ENCODE measurements at regions not wholly inside any gene's neighbourhood (a gene's known extent, or its start where the extent isn't known, plus 50 kb on each side); places are given as distances from the start of the nearest gene placed in this dataset.

GRCh38 chr3:72429589-72430353, 418.5 kb downstream of the SHQ1 start:
- no peaks in the 10 kb centered on the region for H3K9me3 ChIP-seq (replicated peaks in 1 of 2; ENCODE audit: control insufficient read depth in 1 of 2, insufficient read depth in 1 of 2, low read length in 2 of 2)
- peaks cover 98% of the 10 kb centered on the region for H3K79me2 ChIP-seq (ENCODE audit: insufficient read depth, low read length)
- Mint-ChIP-seq H3K27ac (peak overlapping the region in 5 of 7 donors; percentile 28 to 69 (median 48)), H3K9me3 (no peaks in the 10 kb centered on the region), H3K27me3 (ENCODE audit: low read depth in 3 of 3) (peaks cover 0 to 1% (median 0%) of the 10 kb centered on the region in 3 donors), H3K4me3 (no peak overlapping the region), H3K36me3 (peaks cover 11 to 12% of the 10 kb centered on the region in 2 donors), H3K4me1 (peaks cover 64% of the 10 kb centered on the region)
- no peak overlapping the region for H2AFZ ChIP-seq (ENCODE audit: insufficient read depth, low read depth, low read length, poor library complexity, severe bottlenecking)
- intact Hi-C loops (cut with micrococcal nuclease), result no loop called here
- peaks cover 16 to 36% of the 10 kb centered on the region in 2 donors for H3K4me1 ChIP-seq (ENCODE audit: control insufficient read depth in 1 of 2, insufficient read depth in 2 of 2, low read length in 2 of 2)
- H3K27ac ChIP-seq (ENCODE audit: low read depth in 1 of 2, low read length in 2 of 2), result peak overlapping the region in 1 of 2 donors; percentile 11
- H4K20me1 ChIP-seq (ENCODE audit: insufficient read depth, low read length), result peaks cover 97% of the 10 kb centered on the region
- H3K4me3 ChIP-seq (replicated peaks in 1 of 3; ENCODE audit: low read depth in 2 of 3, low read length in 3 of 3), result no peak overlapping the region
- no peak for DNase-seq
- no peaks in the 10 kb centered on the region for H3K27me3 ChIP-seq (ENCODE audit: control insufficient read depth in 2 of 2, insufficient read depth in 2 of 2, low read length in 2 of 2)
- H3K9ac ChIP-seq (ENCODE audit: insufficient read depth, low read length, poor library complexity, severe bottlenecking), result no peak overlapping the region
- H3K36me3 ChIP-seq (replicated peaks in 1 of 2; ENCODE audit: control insufficient read depth in 1 of 2, insufficient read depth in 2 of 2, low read length in 2 of 2), result no peaks in the 10 kb centered on the region
- no peak overlapping the region for H3K4me2 ChIP-seq (replicated peaks; ENCODE audit: extremely low read depth, low read length, poor library complexity, severe bottlenecking)
- 51% methylated on average over 3 of the region's 4 CpGs for WGBS (ENCODE audit: insufficient coverage)
- TF ChIP-seq, protein P1, sequence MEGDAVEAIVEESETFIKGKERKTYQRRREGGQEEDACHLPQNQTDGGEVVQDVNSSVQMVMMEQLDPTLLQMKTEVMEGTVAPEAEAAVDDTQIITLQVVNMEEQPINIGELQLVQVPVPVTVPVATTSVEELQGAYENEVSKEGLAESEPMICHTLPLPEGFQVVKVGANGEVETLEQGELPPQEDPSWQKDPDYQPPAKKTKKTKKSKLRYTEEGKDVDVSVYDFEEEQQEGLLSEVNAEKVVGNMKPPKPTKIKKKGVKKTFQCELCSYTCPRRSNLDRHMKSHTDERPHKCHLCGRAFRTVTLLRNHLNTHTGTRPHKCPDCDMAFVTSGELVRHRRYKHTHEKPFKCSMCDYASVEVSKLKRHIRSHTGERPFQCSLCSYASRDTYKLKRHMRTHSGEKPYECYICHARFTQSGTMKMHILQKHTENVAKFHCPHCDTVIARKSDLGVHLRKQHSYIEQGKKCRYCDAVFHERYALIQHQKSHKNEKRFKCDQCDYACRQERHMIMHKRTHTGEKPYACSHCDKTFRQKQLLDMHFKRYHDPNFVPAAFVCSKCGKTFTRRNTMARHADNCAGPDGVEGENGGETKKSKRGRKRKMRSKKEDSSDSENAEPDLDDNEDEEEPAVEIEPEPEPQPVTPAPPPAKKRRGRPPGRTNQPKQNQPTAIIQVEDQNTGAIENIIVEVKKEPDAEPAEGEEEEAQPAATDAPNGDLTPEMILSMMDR (IDR thresholded peaks at IDR 0.05), result no peak

GRCh38 chr3:72428803-72429202, 419.4 kb downstream of the SHQ1 start:
- no peaks in the 10 kb centered on the region for H3K9me3 ChIP-seq (replicated peaks in 1 of 2; ENCODE audit: control insufficient read depth in 1 of 2, insufficient read depth in 1 of 2, low read length in 2 of 2)
- H3K4me1 Mint-ChIP-seq, result peaks cover 59% of the 10 kb centered on the region
- TF ChIP-seq, protein P1 (IDR thresholded peaks at IDR 0.05), result no peak
- no peak overlapping the region for H3K4me3 ChIP-seq (replicated peaks in 1 of 3; ENCODE audit: low read depth in 2 of 3, low read length in 3 of 3)
- DNase-seq, result no peak
- no peak overlapping the region for H3K4me3 Mint-ChIP-seq
- peak overlapping the region in 1 of 7 donors; percentile 1 for H3K27ac Mint-ChIP-seq
- H3K27me3 Mint-ChIP-seq (ENCODE audit: low read depth in 3 of 3), result peaks cover 0 to 1% (median 0%) of the 10 kb centered on the region in 3 donors
- H2AFZ ChIP-seq (ENCODE audit: insufficient read depth, low read depth, low read length, poor library complexity, severe bottlenecking), result no peak overlapping the region
- H3K36me3 ChIP-seq (replicated peaks in 1 of 2; ENCODE audit: control insufficient read depth in 1 of 2, insufficient read depth in 2 of 2, low read length in 2 of 2), result no peaks in the 10 kb centered on the region
- no peak overlapping the region for H3K4me2 ChIP-seq (replicated peaks; ENCODE audit: extremely low read depth, low read length, poor library complexity, severe bottlenecking)
- peaks cover 5 to 12% of the 10 kb centered on the region in 2 donors for H3K36me3 Mint-ChIP-seq
- H3K27ac ChIP-seq (ENCODE audit: low read depth in 1 of 2, low read length in 2 of 2), result no peak overlapping the region
- no peak overlapping the region for H3K9ac ChIP-seq (ENCODE audit: insufficient read depth, low read length, poor library complexity, severe bottlenecking)
- intact Hi-C loops (cut with micrococcal nuclease), result no loop called here
- no peaks in the 10 kb centered on the region for H3K9me3 Mint-ChIP-seq
- H3K27me3 ChIP-seq (ENCODE audit: control insufficient read depth in 2 of 2, insufficient read depth in 2 of 2, low read length in 2 of 2), result no peaks in the 10 kb centered on the region
- H3K4me1 ChIP-seq (ENCODE audit: control insufficient read depth in 1 of 2, insufficient read depth in 2 of 2, low read length in 2 of 2), result peaks cover 14 to 29% of the 10 kb centered on the region in 2 donors
- H4K20me1 ChIP-seq (ENCODE audit: insufficient read depth, low read length), result peaks cover 97% of the 10 kb centered on the region
- H3K79me2 ChIP-seq (ENCODE audit: insufficient read depth, low read length), result peaks cover 98% of the 10 kb centered on the region
- 52% methylated on average over 4 of the region's 4 CpGs for whole genome bisulfite sequencing (ENCODE audit: insufficient coverage)
